ENCODE measurements at regions not wholly inside any gene's neighbourhood (a gene's known extent, or its start where the extent isn't known, plus 50 kb on each side); places are given as distances from the start of the nearest gene placed in this dataset.

DNA sequence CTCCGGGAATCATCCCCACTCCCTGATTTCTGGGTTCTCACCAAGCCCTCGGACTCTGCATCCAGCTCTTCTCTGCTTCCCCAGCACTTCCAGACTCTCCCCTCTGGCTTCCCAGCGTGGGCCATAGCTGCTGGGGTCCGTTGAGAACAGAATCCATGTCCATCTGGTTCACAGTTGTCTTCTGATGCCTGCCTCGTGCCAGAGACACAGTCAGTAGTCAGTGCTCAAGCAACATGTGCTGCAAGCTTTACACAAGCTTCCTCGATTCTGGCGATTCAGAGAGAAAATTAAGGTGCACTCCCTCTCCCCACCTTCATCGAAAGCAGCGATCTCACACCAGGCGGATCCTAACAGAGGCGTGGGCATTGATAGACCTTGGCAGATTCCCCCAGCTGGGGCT, 495.5 kb downstream of the TBC1D22A start:
- TF ChIP-seq, protein P1, sequence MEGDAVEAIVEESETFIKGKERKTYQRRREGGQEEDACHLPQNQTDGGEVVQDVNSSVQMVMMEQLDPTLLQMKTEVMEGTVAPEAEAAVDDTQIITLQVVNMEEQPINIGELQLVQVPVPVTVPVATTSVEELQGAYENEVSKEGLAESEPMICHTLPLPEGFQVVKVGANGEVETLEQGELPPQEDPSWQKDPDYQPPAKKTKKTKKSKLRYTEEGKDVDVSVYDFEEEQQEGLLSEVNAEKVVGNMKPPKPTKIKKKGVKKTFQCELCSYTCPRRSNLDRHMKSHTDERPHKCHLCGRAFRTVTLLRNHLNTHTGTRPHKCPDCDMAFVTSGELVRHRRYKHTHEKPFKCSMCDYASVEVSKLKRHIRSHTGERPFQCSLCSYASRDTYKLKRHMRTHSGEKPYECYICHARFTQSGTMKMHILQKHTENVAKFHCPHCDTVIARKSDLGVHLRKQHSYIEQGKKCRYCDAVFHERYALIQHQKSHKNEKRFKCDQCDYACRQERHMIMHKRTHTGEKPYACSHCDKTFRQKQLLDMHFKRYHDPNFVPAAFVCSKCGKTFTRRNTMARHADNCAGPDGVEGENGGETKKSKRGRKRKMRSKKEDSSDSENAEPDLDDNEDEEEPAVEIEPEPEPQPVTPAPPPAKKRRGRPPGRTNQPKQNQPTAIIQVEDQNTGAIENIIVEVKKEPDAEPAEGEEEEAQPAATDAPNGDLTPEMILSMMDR (IDR thresholded peaks at IDR 0.05 in 8 of 11, conservative IDR thresholded peaks at IDR 0.05 in 3 of 11), result no peak
- TF ChIP-seq POLR2AphosphoS5 (IDR thresholded peaks at IDR 0.05), result no peak

Data from spleen (tissue), 7 donors.